NCI-H2081 treated with DMSO at 0.1 percent for 48 hours (cell line): ENCODE measurements at regions not wholly inside any gene's neighbourhood (a gene's known extent, or its start where the extent isn't known, plus 50 kb on each side); places are given as distances from the start of the nearest gene placed in this dataset.
"Not testable (repeated sequence)": the region's sequence is repeated elsewhere in the genome, so short reads cannot be mapped to it uniquely, and the experiment has no call there.

Source experiments
- DNase-seq: peaks from one replicate; lab custom pipeline; 2025; lab: John Stamatoyannopoulos, UW

GRCh38 chrX:3509934-3510333, 163.5 kb upstream of the MXRA5 start:
- DNase-seq, result no peak

- DNase-seq, result no peak
Observed at GRCh38 chrX:3504916-3505315, 158.5 kb upstream of the MXRA5 start.

GRCh38 chrX:3501833-3502535, 155.5 kb upstream of the MXRA5 start:
- no peak for DNase-seq

- DNase-seq, result peak; percentile 38
Observed at GRCh38 chrX:3495836-3496769, 149.7 kb upstream of the MXRA5 start.

- DNase-seq, result no peak
Observed at GRCh38 chrX:3493605-3494004, 147.2 kb upstream of the MXRA5 start.

GRCh38 chrX:3485727-3486126, 139.3 kb upstream of the MXRA5 start:
- no peak for DNase-seq

- no peak for DNase-seq
Observed at GRCh38 chrX:3479026-3479425, 132.6 kb upstream of the MXRA5 start.

- DNase-seq, result no peak
Observed at GRCh38 chrX:3476973-3477372, 130.5 kb upstream of the MXRA5 start.

GRCh38 chrX:3470211-3470679, 123.8 kb upstream of the MXRA5 start:
- DNase-seq, result not testable (repeated sequence)

- DNase-seq, result no peak
Observed at GRCh38 chrX:3468031-3468430, 121.6 kb upstream of the MXRA5 start.

GRCh38 chrX:3465017-3465416, 118.6 kb upstream of the MXRA5 start:
- no peak for DNase-seq

GRCh38 chrX:3462166-3462508, 115.7 kb upstream of the MXRA5 start:
- no peak for DNase-seq

GRCh38 chrX:3461397-3462165, 115.1 kb upstream of the MXRA5 start:
- no peak for DNase-seq

GRCh38 chrX:3455796-3456195, 109.3 kb upstream of the MXRA5 start:
- no peak for DNase-seq

- no peak for DNase-seq
Observed at GRCh38 chrX:3451571-3451970, 105.1 kb upstream of the MXRA5 start.

- DNase-seq, result no peak
Observed at GRCh38 chrX:3450881-3451570, 104.6 kb upstream of the MXRA5 start.

GRCh38 chrX:3449287-3449686, 102.8 kb upstream of the MXRA5 start:
- no peak for DNase-seq

GRCh38 chrX:3448563-3448962, 102.1 kb upstream of the MXRA5 start:
- no peak for DNase-seq

- DNase-seq, result no peak
Observed at GRCh38 chrX:3445806-3446490, 99.5 kb upstream of the MXRA5 start.

GRCh38 chrX:3443184-3443583, 96.7 kb upstream of the MXRA5 start:
- DNase-seq, result no peak

GRCh38 chrX:3442691-3443090, 96.2 kb upstream of the MXRA5 start:
- DNase-seq, result no peak
